ENCODE measurements at regions not wholly inside any gene's neighbourhood (a gene's known extent, or its start where the extent isn't known, plus 50 kb on each side); places are given as distances from the start of the nearest gene placed in this dataset.

DNA sequence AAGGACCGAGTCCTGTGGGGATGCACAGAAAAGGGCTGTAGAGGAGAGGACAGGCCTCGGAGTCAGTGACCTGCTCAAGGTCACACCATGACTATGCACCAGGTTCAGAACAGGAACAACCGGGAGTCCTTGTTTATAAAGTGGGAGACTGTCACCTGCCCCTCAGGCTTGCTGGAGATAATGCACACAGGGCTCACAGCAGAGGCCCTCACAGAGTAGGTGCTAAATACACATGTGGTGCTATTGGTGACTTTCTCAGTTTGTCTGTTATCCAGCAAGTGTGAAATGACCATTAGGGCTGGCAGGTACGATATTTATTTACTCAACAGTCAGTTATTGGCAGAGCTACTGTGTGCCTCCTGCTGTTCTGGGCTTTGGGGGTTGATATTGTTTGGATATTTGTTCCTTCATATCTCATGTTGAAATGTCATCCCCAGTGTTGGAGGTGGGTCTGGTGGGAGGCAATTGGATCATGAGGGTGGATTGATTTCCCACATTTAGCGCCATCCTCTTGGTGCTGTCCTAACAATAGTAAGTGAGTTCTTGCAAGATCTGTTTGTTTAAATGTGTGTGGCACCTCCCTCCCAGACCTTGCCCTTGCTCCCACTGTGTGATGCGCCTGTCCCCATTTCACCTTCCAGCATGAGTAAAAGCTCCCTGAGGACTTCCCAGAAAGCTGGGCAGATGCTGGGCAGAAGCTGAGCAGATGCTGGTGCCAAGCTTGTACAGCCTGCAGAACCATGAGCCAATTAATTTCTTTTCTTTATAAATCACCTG, 162.1 kb upstream of the MPHOSPH6 start:
- TF ChIP-seq, protein P1, sequence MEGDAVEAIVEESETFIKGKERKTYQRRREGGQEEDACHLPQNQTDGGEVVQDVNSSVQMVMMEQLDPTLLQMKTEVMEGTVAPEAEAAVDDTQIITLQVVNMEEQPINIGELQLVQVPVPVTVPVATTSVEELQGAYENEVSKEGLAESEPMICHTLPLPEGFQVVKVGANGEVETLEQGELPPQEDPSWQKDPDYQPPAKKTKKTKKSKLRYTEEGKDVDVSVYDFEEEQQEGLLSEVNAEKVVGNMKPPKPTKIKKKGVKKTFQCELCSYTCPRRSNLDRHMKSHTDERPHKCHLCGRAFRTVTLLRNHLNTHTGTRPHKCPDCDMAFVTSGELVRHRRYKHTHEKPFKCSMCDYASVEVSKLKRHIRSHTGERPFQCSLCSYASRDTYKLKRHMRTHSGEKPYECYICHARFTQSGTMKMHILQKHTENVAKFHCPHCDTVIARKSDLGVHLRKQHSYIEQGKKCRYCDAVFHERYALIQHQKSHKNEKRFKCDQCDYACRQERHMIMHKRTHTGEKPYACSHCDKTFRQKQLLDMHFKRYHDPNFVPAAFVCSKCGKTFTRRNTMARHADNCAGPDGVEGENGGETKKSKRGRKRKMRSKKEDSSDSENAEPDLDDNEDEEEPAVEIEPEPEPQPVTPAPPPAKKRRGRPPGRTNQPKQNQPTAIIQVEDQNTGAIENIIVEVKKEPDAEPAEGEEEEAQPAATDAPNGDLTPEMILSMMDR (IDR thresholded peaks at IDR 0.05; ENCODE audit: insufficient read depth, low read length): no peak
- TF ChIP-seq GABPA (IDR thresholded peaks at IDR 0.05; ENCODE audit: low read depth): no peak
- no peak for TF ChIP-seq POLR2AphosphoS5 (IDR thresholded peaks at IDR 0.05; ENCODE audit: low read depth)
